Nephron progenitor cell (in vitro differentiated cells): ENCODE measurements at regions not wholly inside any gene's neighbourhood (a gene's known extent, or its start where the extent isn't known, plus 50 kb on each side); places are given as distances from the start of the nearest gene placed in this dataset.

Source experiments
- DNase-seq: peaks from one replicate; pipeline ENCODE4 v3.0.0; 2021
- H3K27ac Mint-ChIP-seq: 2 replicates; pipeline ENCODE4 v1.8.0; 2021; ENCODE audit warnings: mild to moderate bottlenecking, moderate library complexity, mixed read lengths
- H3K27me3 Mint-ChIP-seq: 2 replicates; pipeline ENCODE4 v1.8.0; 2021; ENCODE audit warnings: mild to moderate bottlenecking, low read depth, mixed read lengths; ENCODE audit not compliant: poor library complexity
- H3K36me3 Mint-ChIP-seq: 2 replicates; pipeline ENCODE4 v1.8.0; 2021; ENCODE audit warnings: low read depth, mixed read lengths
- H3K4me1 Mint-ChIP-seq: 2 replicates; pipeline ENCODE4 v1.8.0; 2021; ENCODE audit warnings: mixed read lengths
- H3K4me3 Mint-ChIP-seq: 2 replicates; pipeline ENCODE4 v1.8.0; 2021; ENCODE audit warnings: mild to moderate bottlenecking, moderate library complexity, mixed read lengths
- H3K9me3 Mint-ChIP-seq: 2 replicates; pipeline ENCODE4 v1.8.0; 2021; ENCODE audit warnings: mild to moderate bottlenecking, moderate library complexity, mixed read lengths
- TF ChIP-seq, protein P1 (sequence below): fragments of 200-600 bp; sonication (generic); IDR thresholded peaks from 2 replicates; pipeline ENCODE4 v1.5.0; 2021; ENCODE audit warnings: antibody characterized with exemption

DNA sequence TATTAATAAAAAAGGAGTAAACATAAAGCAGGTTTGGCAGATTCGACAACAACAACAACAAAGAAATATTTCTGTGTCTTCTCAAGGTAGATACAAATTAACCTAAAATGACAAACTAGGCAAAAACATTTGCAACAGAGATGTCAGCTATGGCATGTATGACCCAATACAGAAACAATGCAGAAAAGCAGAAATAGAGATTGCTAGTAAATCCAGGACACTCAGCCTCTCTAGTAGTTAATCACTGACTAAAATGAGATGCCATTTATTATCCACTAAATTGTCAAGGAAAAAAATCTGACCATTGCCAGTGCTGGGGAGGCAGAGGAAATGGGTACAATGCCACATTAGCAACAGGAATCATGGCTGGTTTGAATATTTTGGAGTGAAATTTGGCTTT, 250.5 kb downstream of the TEX29 start:
- TF ChIP-seq, protein P1, sequence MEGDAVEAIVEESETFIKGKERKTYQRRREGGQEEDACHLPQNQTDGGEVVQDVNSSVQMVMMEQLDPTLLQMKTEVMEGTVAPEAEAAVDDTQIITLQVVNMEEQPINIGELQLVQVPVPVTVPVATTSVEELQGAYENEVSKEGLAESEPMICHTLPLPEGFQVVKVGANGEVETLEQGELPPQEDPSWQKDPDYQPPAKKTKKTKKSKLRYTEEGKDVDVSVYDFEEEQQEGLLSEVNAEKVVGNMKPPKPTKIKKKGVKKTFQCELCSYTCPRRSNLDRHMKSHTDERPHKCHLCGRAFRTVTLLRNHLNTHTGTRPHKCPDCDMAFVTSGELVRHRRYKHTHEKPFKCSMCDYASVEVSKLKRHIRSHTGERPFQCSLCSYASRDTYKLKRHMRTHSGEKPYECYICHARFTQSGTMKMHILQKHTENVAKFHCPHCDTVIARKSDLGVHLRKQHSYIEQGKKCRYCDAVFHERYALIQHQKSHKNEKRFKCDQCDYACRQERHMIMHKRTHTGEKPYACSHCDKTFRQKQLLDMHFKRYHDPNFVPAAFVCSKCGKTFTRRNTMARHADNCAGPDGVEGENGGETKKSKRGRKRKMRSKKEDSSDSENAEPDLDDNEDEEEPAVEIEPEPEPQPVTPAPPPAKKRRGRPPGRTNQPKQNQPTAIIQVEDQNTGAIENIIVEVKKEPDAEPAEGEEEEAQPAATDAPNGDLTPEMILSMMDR = no peak
- no peak overlapping the region for H3K27ac Mint-ChIP-seq
- peaks cover 12% of the 10 kb centered on the region for H3K36me3 Mint-ChIP-seq
- no peaks in the 10 kb centered on the region for H3K27me3 Mint-ChIP-seq
- peaks cover 5% of the 10 kb centered on the region for H3K4me1 Mint-ChIP-seq
- no peak overlapping the region for H3K4me3 Mint-ChIP-seq
- no peak for DNase-seq
- peaks cover 65% of the 10 kb centered on the region for H3K9me3 Mint-ChIP-seq

DNA sequence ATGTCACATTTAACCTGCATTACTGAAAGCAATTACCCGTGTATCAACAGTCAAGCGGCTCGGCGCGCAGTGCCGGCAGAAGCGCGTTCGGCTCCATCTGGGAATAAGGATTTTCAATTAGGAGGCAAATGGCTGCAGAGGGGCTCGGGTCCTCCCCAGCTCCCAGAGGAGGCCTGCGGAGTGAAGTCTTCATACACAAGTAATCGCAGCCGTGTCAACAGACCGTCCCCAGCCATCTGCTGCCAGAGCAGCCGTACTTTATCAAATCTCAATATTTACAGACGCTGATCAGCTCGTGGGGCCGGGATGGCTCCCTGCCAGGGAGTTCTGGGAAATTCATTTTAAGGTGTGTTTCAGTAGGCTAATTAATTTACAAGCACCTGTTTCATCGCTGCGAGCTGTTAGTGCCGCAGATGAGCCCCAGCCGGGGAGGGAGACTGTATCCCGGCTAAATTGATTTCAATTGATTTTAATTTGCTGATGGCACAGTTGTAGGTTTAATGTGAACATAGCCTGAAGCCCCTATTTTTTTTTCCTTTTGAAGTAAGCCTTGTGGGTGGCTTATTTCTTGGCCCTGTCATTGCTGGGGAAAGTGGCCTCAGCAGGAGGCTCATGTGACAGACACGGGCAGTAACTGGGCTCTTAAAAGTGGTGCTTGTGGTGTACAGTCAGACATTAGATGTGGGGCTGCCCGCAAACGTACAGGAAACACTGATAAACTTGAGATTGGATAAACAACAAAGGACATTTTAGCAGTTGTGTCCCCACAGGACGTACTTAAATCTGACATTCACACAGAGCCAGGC, 252.7 kb downstream of the TEX29 start:
- no peak for DNase-seq
- Mint-ChIP-seq H3K4me1 (peaks cover 25% of the 10 kb centered on the region), H3K9me3 (peaks cover 62% of the 10 kb centered on the region), H3K4me3 (no peak overlapping the region), H3K27ac (no peak overlapping the region), H3K27me3 (no peaks in the 10 kb centered on the region), H3K36me3 (peaks cover 12% of the 10 kb centered on the region)
- TF ChIP-seq, protein P1 = no peak

DNA sequence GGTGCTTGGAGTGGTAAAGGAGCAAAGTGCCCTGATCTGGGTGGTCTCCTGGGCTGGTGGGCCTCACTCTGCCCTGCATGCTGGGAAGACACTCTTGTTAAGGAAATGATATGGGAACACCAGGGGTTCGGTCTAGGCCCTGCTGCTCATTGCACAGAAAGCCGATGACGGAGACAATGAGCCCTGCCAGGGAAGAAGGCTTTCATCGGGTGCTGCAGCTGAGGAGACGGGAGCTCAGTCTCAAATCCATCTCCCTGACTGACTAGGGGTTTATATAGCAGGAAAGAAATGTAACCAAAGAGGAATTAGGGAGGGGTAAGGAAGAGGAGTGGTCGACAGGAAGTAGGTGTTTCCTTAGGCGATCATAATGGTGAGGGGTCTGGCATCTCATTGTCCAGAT, 253.4 kb downstream of the TEX29 start:
- TF ChIP-seq, protein P1 = no peak
- peaks cover 29% of the 10 kb centered on the region for H3K4me1 Mint-ChIP-seq
- peaks cover 12% of the 10 kb centered on the region for H3K36me3 Mint-ChIP-seq
- H3K27ac Mint-ChIP-seq = no peak overlapping the region
- no peaks in the 10 kb centered on the region for H3K27me3 Mint-ChIP-seq
- H3K9me3 Mint-ChIP-seq = peaks cover 58% of the 10 kb centered on the region
- no peak for DNase-seq
- no peak overlapping the region for H3K4me3 Mint-ChIP-seq

DNA sequence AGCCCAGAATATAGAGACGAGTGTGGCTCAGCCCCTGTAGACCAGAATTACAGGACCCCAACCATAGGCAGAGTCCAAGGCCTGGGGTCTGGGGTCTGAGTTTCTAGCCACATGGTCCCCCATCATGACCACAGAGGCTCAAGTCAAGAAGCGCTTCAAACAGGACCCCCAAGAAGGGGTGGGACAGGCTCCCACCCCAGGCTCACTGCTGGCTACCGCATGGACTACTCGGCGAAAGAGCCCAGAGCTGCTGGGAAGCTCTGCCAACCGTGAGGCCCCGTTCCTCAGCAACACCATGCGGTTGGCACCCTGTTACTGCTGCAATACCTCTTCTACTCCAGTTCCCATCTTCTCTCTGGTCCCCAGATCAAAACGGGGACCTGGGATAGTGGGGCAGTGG, 254.8 kb downstream of the TEX29 start:
- H3K27me3 Mint-ChIP-seq = no peaks in the 10 kb centered on the region
- H3K4me1 Mint-ChIP-seq = peaks cover 29% of the 10 kb centered on the region
- peaks cover 19% of the 10 kb centered on the region for H3K36me3 Mint-ChIP-seq
- TF ChIP-seq, protein P1 = no peak
- H3K4me3 Mint-ChIP-seq = no peak overlapping the region
- no peak for DNase-seq
- H3K9me3 Mint-ChIP-seq = peaks cover 62% of the 10 kb centered on the region
- H3K27ac Mint-ChIP-seq = no peak overlapping the region

DNA sequence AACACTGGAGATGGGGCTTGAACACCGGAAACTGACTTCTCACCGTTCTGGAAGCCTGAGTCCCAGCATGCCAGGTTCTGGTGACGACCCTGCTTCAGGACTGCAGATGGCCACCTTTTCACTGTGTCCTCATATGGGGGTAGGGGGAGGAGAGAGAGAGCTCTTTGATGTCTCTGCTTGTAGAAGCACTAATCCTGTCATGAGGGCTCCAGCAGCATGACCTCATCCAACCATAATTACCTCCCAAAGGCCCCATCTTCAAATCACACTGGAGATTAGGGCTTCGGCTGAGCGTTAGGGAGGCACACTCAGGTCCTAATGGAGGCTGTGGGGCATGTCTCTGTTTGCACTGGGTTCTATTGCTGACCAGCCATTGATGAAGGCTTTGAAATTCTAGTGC, 255.3 kb downstream of the TEX29 start:
- Mint-ChIP-seq H3K36me3 (peaks cover 19% of the 10 kb centered on the region), H3K4me3 (no peak overlapping the region), H3K27ac (no peak overlapping the region), H3K4me1 (peaks cover 29% of the 10 kb centered on the region), H3K9me3 (peaks cover 65% of the 10 kb centered on the region), H3K27me3 (no peaks in the 10 kb centered on the region)
- DNase-seq = no peak
- TF ChIP-seq, protein P1 = no peak
